Activated naive CD8-positive, alpha-beta T cell (primary cell): ENCODE measurements at regions not wholly inside any gene's neighbourhood (a gene's known extent, or its start where the extent isn't known, plus 50 kb on each side); places are given as distances from the start of the nearest gene placed in this dataset.

ENCODE experiments used
- H3K27ac Mint-ChIP-seq: one replicate; pipeline ENCODE4 v1.8.0; 2021; ENCODE audit warnings: mixed read lengths
- H3K27me3 Mint-ChIP-seq: one replicate; pipeline ENCODE4 v1.8.0; 2021; ENCODE audit warnings: mixed read lengths
- H3K36me3 Mint-ChIP-seq: one replicate; pipeline ENCODE4 v1.8.0; 2021; ENCODE audit warnings: mixed read lengths
- H3K4me1 Mint-ChIP-seq: one replicate; pipeline ENCODE4 v1.8.0; 2021; ENCODE audit warnings: low read depth, mixed read lengths
- H3K4me3 Mint-ChIP-seq: one replicate; pipeline ENCODE4 v1.8.0; 2021; ENCODE audit warnings: mild to moderate bottlenecking, mixed read lengths
- H3K9me3 Mint-ChIP-seq: one replicate; pipeline ENCODE4 v1.8.0; 2021; ENCODE audit warnings: low read depth, mixed read lengths

DNA sequence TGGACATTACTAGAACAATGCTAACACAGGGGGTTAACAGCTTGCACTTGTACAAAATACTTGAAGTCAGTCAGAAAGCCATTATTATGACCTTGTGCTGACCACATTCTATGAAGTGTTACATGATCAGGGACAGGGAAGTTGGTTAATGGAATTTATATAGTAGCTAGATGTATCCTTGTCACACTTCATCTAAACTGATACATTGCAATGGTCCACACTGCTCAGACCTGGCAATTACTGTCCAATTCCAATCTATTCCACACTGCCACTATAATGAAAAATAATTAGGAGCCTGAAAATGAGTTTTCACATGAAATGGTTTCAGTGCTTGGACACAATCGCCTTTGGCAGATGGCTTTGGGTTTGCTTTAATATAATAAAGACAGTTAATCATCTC, 850.8 kb downstream of the EPHA7 start:
- Mint-ChIP-seq H3K4me3 (no peak overlapping the region), H3K4me1 (no peaks in the 10 kb centered on the region), H3K36me3 (no peaks in the 10 kb centered on the region), H3K27ac (no peak overlapping the region), H3K9me3 (peaks cover 11% of the 10 kb centered on the region), H3K27me3 (no peaks in the 10 kb centered on the region)

DNA sequence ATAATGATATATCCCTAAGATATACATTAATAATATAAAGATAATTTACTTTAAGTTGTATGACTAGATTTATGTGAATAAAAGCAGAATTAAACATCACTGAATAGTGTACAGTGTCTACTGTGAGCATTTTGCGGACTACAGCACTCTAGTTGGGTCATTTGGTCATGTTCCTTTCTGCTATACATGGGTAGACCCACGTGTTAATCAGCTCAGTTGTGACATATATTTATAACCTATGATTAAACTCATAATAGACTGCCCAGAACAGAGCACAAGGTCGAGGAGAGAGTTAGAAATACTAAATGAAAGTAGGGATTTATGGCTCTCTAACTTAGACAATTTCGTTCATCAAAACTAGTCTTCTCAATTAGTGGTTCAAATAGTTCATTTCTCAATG, 852.7 kb downstream of the EPHA7 start:
- no peaks in the 10 kb centered on the region for H3K36me3 Mint-ChIP-seq
- H3K9me3 Mint-ChIP-seq, result peaks cover 13% of the 10 kb centered on the region
- H3K27ac Mint-ChIP-seq, result no peak overlapping the region
- no peaks in the 10 kb centered on the region for H3K27me3 Mint-ChIP-seq
- H3K4me1 Mint-ChIP-seq, result no peaks in the 10 kb centered on the region
- H3K4me3 Mint-ChIP-seq, result no peak overlapping the region

DNA sequence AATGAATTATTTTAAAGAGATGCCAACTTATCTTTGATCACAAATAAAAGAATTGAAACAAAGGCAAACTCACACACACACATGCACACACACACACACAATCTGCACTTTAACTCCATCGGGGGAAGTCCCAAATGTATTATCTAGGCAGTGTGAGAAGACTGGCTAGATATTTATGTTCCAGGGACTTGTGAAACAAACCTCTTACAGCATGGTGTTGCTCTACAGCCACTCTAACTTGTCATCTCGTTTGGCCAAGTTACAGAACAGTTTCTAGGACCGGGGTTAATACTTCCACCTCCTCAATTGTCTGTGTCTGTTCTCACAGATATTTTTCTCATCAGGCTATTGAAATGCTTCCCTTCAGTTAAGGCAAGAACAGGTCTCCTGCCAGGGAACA, 855.0 kb downstream of the EPHA7 start:
- H3K27ac Mint-ChIP-seq, result no peak overlapping the region
- no peaks in the 10 kb centered on the region for H3K36me3 Mint-ChIP-seq
- H3K4me3 Mint-ChIP-seq, result no peak overlapping the region
- H3K4me1 Mint-ChIP-seq, result no peaks in the 10 kb centered on the region
- H3K27me3 Mint-ChIP-seq, result no peaks in the 10 kb centered on the region
- peaks cover 20% of the 10 kb centered on the region for H3K9me3 Mint-ChIP-seq

DNA sequence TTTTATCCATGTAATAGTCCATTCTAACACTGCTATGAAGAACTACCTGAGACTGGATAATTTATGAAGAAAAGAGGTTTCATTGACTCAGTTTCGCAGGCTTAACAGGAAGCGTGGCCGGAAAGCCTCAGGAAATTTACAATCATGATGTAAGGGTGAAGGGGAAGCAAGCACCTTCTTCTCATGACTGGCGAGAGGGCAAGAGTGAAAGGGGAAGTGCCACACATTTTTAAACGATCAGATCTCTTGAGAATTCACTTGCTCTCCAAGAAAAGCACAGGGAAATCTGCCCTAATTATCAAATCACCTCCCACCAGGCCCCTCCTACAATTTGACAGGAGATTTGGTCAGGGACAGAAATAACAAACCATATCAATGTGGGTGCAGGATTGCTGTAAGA, 859.7 kb downstream of the EPHA7 start:
- Mint-ChIP-seq H3K36me3 (no peaks in the 10 kb centered on the region), H3K4me1 (no peaks in the 10 kb centered on the region), H3K27ac (no peak overlapping the region), H3K4me3 (no peak overlapping the region), H3K9me3 (peaks cover 22% of the 10 kb centered on the region), H3K27me3 (no peaks in the 10 kb centered on the region)

DNA sequence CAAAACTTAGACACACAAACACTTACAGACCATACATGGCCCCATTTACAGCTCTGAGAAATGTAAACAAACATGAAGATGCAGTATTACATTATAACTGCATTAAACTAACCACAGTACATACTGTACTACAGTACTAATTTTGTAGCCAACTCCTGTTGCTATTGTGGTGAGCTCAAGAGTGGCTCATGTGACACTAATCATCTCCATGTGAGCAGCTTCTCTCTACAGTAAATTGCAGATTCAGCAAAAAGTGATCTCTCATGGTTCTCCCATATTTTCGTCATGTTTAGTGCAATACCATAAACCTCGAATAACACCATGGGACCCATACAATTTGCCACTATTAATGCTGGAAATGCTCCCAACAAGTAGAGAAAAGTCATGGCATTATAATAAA, 860.4 kb downstream of the EPHA7 start:
- Mint-ChIP-seq H3K4me1 (no peaks in the 10 kb centered on the region), H3K27ac (no peak overlapping the region), H3K9me3 (peaks cover 22% of the 10 kb centered on the region), H3K36me3 (no peaks in the 10 kb centered on the region), H3K27me3 (no peaks in the 10 kb centered on the region), H3K4me3 (no peak overlapping the region)

DNA sequence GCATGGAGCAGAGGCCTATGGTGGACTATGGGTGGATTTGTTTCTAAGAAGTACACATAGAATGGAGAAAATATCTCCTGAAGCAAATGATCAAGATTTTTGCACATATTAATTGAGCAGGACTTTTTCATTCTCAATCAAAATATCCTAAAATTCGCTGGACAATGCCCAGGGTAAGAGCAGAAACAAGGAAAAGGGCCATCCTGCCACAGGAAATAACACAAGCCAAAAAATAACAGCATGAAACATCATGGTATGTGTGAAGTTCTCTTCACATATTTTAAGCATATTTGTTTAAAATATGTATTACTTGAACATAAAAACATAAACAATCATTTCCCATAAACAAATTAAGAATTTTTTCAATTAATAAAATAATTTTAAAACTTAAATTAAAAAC, 868.9 kb downstream of the EPHA7 start:
- H3K27me3 Mint-ChIP-seq, result no peaks in the 10 kb centered on the region
- no peaks in the 10 kb centered on the region for H3K9me3 Mint-ChIP-seq
- no peaks in the 10 kb centered on the region for H3K4me1 Mint-ChIP-seq
- H3K4me3 Mint-ChIP-seq, result no peak overlapping the region
- no peaks in the 10 kb centered on the region for H3K36me3 Mint-ChIP-seq
- no peak overlapping the region for H3K27ac Mint-ChIP-seq

DNA sequence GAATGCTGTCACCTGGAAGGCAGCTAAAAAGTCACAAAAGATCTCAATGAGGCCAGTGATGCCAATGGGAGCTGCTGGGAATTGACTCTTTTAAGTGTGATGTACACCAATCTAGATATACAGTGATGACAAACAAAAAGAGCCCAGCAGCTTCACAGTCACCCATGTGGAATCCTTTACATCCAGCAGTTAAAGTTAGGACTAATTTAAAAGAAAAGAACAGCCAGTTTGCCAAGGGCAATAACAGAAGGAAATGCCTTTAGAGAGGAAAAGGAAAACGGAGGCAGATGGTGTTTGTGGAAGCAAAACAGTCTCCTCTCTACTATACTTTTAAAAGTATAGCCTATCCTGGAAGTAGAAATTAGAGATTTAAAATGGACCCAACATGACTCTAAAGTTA, 873.5 kb downstream of the EPHA7 start:
- Mint-ChIP-seq H3K4me3 (no peak overlapping the region), H3K9me3 (peaks cover 3% of the 10 kb centered on the region), H3K27ac (no peak overlapping the region), H3K27me3 (no peaks in the 10 kb centered on the region), H3K36me3 (no peaks in the 10 kb centered on the region), H3K4me1 (no peaks in the 10 kb centered on the region)

DNA sequence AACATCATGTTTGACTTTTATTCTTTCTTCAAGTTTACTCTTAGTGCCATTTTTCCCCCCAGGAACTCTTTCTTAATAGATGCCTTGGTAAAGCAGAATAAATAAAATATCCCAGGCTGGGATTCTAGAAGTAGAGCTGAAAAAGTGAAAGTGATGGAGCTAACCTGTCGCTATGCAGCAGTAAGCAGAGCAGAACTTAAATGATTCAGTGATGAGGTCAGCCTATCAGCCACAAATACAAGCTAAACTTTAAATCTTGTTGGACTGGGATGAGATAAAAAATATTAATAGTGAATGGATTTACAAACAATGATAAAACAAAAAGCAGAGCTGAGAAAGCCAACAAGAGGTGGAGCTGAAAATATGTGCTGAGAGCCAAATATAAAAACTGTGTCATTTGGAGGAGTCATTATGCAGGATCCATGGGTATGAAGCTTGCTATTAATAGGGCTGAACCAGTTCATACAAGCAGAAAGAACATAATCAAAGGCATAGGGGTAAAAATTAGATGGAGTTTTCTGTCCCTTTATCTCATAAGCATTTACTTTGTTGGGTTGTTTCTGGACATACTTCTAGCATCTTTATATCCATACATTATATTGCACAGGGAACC, 877.8 kb downstream of the EPHA7 start:
- Mint-ChIP-seq H3K4me3 (no peak overlapping the region), H3K27ac (no peak overlapping the region), H3K27me3 (no peaks in the 10 kb centered on the region), H3K4me1 (no peaks in the 10 kb centered on the region), H3K9me3 (peaks cover 7% of the 10 kb centered on the region), H3K36me3 (no peaks in the 10 kb centered on the region)

DNA sequence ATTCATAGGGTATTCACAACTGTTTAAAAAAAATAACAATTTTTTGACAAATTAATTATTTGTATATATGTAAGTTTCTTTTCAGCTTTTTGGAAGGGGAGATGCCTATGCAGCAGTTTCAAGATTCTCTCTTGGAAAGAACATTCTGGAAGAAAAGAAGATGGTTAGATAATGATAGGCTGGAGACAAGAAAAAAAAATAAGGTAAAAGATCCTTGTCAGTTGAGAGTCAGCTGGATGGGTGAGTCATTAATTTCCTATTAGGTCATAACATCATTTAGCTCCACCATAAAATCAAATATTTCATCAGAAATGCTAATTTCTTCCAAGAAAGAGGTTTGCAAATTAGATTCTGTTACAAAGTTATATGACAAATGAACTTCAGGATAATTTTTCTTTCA, 880.4 kb downstream of the EPHA7 start:
- Mint-ChIP-seq H3K27ac (no peak overlapping the region), H3K36me3 (no peaks in the 10 kb centered on the region), H3K4me1 (no peaks in the 10 kb centered on the region), H3K4me3 (no peak overlapping the region), H3K27me3 (no peaks in the 10 kb centered on the region), H3K9me3 (peaks cover 7% of the 10 kb centered on the region)

DNA sequence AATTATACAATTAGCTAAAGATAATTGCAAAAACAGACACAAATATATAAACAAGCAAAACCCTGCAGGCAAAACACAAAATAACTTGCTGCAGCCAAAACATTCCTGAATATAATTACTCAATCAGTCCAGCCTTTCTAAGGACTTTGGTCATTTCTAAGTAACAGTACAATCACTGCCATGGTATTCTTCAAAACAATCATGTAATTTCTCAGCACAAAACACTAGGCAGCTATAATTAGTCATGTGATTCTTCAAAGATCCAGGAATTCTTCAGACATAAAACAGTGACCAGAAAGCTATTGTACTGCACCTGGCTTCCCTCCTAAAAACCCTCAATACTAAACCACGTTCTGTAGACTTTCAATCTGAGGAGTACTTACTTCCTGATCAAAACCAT, 881.1 kb downstream of the EPHA7 start:
- Mint-ChIP-seq H3K27me3 (no peaks in the 10 kb centered on the region), H3K36me3 (no peaks in the 10 kb centered on the region), H3K27ac (no peak overlapping the region), H3K9me3 (peaks cover 7% of the 10 kb centered on the region), H3K4me1 (no peaks in the 10 kb centered on the region), H3K4me3 (no peak overlapping the region)

DNA sequence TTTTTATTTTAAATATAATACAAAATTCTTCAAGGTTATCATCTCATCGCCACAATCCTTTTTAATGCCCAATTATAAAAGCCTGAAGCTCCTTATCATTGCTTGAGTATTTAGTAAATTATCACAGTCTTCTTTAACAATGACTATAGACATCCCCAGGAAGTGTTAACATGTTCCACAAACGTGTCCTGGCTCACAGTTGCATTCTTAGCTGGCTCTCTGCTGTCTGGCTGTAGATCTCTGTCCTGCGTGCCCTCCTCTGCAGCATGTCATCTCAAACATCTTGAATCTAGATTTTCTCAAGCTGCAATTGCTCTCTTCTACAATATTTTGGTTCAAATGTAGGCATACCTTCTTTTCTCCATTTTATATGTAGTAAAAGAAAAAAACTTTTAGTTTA, 885.2 kb downstream of the EPHA7 start:
- no peak overlapping the region for H3K27ac Mint-ChIP-seq
- H3K27me3 Mint-ChIP-seq, result no peaks in the 10 kb centered on the region
- no peak overlapping the region for H3K4me3 Mint-ChIP-seq
- H3K36me3 Mint-ChIP-seq, result no peaks in the 10 kb centered on the region
- H3K9me3 Mint-ChIP-seq, result peaks cover 4% of the 10 kb centered on the region
- no peaks in the 10 kb centered on the region for H3K4me1 Mint-ChIP-seq

DNA sequence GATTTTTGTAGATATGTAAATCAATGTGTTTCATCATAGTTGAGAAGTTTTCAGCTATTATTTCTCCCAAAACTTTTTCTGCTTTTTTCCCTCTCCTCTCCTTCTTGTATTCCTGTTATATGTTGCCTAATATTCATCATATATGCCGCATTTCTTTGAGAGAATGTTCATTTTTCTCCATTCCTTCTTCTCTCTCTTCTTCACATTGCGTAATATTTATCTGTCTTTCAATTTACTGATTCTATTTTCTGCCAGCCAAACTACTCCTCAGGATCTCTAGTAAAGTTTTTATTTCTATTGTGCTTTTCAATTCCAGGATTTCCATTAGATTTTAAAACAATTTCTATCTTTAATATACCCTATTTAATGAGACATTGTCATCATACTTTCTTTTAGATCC, 896.8 kb downstream of the EPHA7 start:
- Mint-ChIP-seq H3K4me3 (no peak overlapping the region), H3K9me3 (peaks cover 21% of the 10 kb centered on the region), H3K27ac (no peak overlapping the region), H3K4me1 (no peaks in the 10 kb centered on the region), H3K36me3 (no peaks in the 10 kb centered on the region), H3K27me3 (no peaks in the 10 kb centered on the region)

DNA sequence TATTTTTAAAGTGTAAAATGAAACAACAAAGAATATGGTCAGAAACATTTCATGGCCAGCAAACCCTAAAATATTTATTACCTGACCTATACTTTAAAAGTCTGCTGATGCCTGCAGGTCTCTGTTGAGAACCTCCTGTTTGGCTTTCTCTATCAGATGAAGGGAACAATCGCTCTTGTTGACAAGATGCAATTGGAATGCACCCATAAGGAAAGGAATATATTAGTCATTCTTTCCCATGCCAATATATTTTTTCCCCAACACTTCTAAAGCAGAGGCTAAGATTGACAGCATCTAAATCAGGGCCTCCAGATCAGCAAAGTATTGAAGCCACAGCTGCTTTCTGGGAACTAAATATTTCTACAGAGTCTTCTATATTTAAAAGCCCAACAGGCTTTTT, 897.8 kb downstream of the EPHA7 start:
- H3K9me3 Mint-ChIP-seq, result peaks cover 17% of the 10 kb centered on the region
- no peaks in the 10 kb centered on the region for H3K4me1 Mint-ChIP-seq
- H3K36me3 Mint-ChIP-seq, result no peaks in the 10 kb centered on the region
- H3K27ac Mint-ChIP-seq, result no peak overlapping the region
- H3K27me3 Mint-ChIP-seq, result no peaks in the 10 kb centered on the region
- no peak overlapping the region for H3K4me3 Mint-ChIP-seq

DNA sequence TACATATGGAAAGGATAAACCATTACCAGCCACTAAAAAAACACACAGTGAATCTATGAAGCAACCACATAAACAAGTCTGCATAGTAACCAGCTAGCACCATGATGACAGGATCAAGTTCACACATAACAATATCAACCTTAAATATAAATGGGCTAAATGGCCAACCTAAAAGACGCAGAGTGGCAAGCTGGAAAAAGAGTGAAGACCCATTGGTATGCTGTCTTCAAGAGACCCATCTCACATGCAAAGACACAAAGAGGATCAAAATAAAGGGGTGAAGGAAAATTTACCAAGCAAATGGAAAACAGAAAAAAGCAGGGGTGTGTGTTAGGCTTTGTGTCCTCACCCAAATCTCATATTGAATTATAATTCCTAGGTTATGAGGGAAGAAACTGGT, 909.2 kb downstream of the EPHA7 start:
- Mint-ChIP-seq H3K27ac (no peak overlapping the region), H3K9me3 (peaks cover 3% of the 10 kb centered on the region), H3K36me3 (no peaks in the 10 kb centered on the region), H3K4me1 (no peaks in the 10 kb centered on the region), H3K27me3 (no peaks in the 10 kb centered on the region), H3K4me3 (no peak overlapping the region)

DNA sequence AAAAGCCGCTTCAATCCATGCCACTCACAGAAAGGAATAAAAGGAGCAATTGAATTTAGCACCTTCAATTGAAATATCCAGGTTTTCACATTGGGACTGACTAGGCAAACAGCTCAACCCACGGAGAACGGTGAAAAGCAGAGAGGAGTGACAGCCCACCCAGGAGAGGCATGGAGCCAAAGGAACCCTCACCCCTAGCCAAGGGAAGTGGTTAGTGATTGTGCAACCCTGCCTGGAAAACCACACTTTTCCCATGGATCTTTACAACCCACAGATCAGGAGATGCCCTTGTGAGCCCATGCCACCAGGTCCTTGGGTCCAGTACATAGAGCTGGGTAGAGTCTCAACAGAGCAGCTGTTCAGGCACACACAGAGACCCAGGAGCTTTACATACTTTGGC, 911.8 kb downstream of the EPHA7 start:
- Mint-ChIP-seq H3K4me1 (no peaks in the 10 kb centered on the region), H3K27ac (no peak overlapping the region), H3K4me3 (no peak overlapping the region), H3K36me3 (no peaks in the 10 kb centered on the region), H3K27me3 (no peaks in the 10 kb centered on the region), H3K9me3 (peaks cover 9% of the 10 kb centered on the region)

DNA sequence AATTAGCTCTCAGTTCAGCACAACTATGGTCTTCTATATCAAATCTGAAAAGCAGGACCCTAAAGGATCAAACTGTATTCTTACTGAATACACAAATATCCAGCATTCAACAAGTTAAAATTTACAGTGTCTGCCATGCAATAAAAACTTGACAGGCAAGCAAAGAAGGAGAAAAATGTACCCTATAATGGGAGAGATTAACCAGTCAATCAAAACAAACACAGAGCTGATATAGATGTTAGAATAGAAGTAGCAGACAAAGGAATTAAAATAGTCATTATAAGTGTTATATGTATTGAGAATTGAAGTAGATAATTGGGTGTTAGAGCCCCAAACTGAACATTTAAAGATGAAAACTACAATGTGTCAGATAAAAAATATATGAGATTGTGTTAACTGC, 914.9 kb downstream of the EPHA7 start:
- H3K27me3 Mint-ChIP-seq, result no peaks in the 10 kb centered on the region
- peaks cover 7% of the 10 kb centered on the region for H3K9me3 Mint-ChIP-seq
- H3K27ac Mint-ChIP-seq, result no peak overlapping the region
- no peak overlapping the region for H3K4me3 Mint-ChIP-seq
- H3K36me3 Mint-ChIP-seq, result no peaks in the 10 kb centered on the region
- no peaks in the 10 kb centered on the region for H3K4me1 Mint-ChIP-seq
